H9 (cell line): ENCODE measurements at regions not wholly inside any gene's neighbourhood (a gene's known extent, or its start where the extent isn't known, plus 50 kb on each side); places are given as distances from the start of the nearest gene placed in this dataset.

Experiments used
- DNase-seq: peaks from one replicate; pipeline ENCODE4 v3.0.0-alpha.2; 2017
- H2AFZ ChIP-seq: one replicate; pipeline ENCODE4 v1.6.1; 2013; ENCODE audit warnings: mild to moderate bottlenecking, low read length, control low read depth, moderate library complexity
- H2AK5ac ChIP-seq: 2 replicates; pipeline ENCODE4 v1.6.1; 2013; ENCODE audit warnings: low read length, control low read depth, mixed read lengths; ENCODE audit not compliant: insufficient read length
- H2BK120ac ChIP-seq: one replicate; pipeline ENCODE4 v1.6.1; 2013; ENCODE audit warnings: low read depth, mild to moderate bottlenecking, low read length, control low read depth, inconsistent platforms; ENCODE audit not compliant: poor library complexity, severe bottlenecking
- H2BK12ac ChIP-seq: 2 replicates; pipeline ENCODE4 v1.6.1; 2013; ENCODE audit warnings: low read length, control low read depth, mixed read lengths, low read depth; ENCODE audit not compliant: insufficient read length
- H2BK15ac ChIP-seq: 2 replicates; pipeline ENCODE4 v1.6.1; 2013; ENCODE audit warnings: low read depth, low read length, control low read depth
- H2BK20ac ChIP-seq: one replicate; pipeline ENCODE4 v1.6.1; 2013; ENCODE audit warnings: low read depth, mild to moderate bottlenecking, low read length, control low read depth, inconsistent platforms; ENCODE audit not compliant: poor library complexity, severe bottlenecking
- H2BK5ac ChIP-seq: 2 replicates; pipeline ENCODE4 v1.6.1; 2013; ENCODE audit warnings: low read length, control low read depth, mixed read lengths; ENCODE audit not compliant: insufficient read length
- H3K14ac ChIP-seq: 2 replicates; pipeline ENCODE4 v1.6.1; 2013; ENCODE audit warnings: low read length, control low read depth; ENCODE audit not compliant: insufficient read depth
- H3K18ac ChIP-seq: 2 replicates; pipeline ENCODE4 v1.6.1; 2013; ENCODE audit warnings: low read depth, mild to moderate bottlenecking, mixed read lengths, low read length, control low read depth; ENCODE audit not compliant: insufficient read length
- H3K23ac ChIP-seq: 2 replicates; pipeline ENCODE4 v1.6.1; 2013; ENCODE audit warnings: low read length, control low read depth, mixed read lengths, low read depth; ENCODE audit not compliant: insufficient read length
- H3K23me2 ChIP-seq: 2 replicates; pipeline ENCODE4 v1.6.1; 2013; ENCODE audit warnings: low read depth, mild to moderate bottlenecking, mixed read lengths, low read length, control low read depth; ENCODE audit not compliant: insufficient read length, poor library complexity, severe bottlenecking
- H3K27ac ChIP-seq: 2 replicates; pipeline ENCODE4 v1.5.1; 2013; ENCODE audit warnings: low read length, control low read depth, mixed read lengths, low read depth; ENCODE audit not compliant: insufficient read length
- H3K27me3 ChIP-seq: 2 replicates; pipeline ENCODE4 v1.6.1; 2013; ENCODE audit warnings: low read length, control low read depth, inconsistent platforms; ENCODE audit not compliant: insufficient read depth
- H3K4ac ChIP-seq: 2 replicates; pipeline ENCODE4 v1.6.1; 2013; ENCODE audit warnings: low read depth, mild to moderate bottlenecking, control low read depth, inconsistent platforms, low read length, moderate library complexity
- H3K4me1 ChIP-seq: 2 replicates; pipeline ENCODE4 v1.6.1; 2013; ENCODE audit warnings: low read length, control low read depth, inconsistent platforms; ENCODE audit not compliant: insufficient read depth
- H3K4me2 ChIP-seq: 2 replicates; pipeline ENCODE4 v1.6.1; 2013; ENCODE audit warnings: low read length, control low read depth, mixed read lengths; ENCODE audit not compliant: insufficient read length, insufficient read depth
- H3K56ac ChIP-seq: 2 replicates; pipeline ENCODE4 v1.6.1; 2013; ENCODE audit warnings: low read depth, mild to moderate bottlenecking, mixed read lengths, low read length, control low read depth; ENCODE audit not compliant: insufficient read length
- H3K79me1 ChIP-seq: 2 replicates; pipeline ENCODE4 v1.6.1; 2013; ENCODE audit warnings: low read depth, mild to moderate bottlenecking, moderate library complexity, low read length, control low read depth, inconsistent platforms; ENCODE audit not compliant: insufficient read depth, poor library complexity, severe bottlenecking
- H3K79me2 ChIP-seq: 2 replicates; pipeline ENCODE4 v1.6.1; 2013; ENCODE audit warnings: low read length, control low read depth, inconsistent platforms; ENCODE audit not compliant: insufficient read depth
- H3K9ac ChIP-seq: 2 replicates; pipeline ENCODE4 v1.6.1; 2013; ENCODE audit warnings: low read length, control low read depth, mixed read lengths; ENCODE audit not compliant: insufficient read length; ENCODE audit errors: extremely low read depth
- H3K9me3 ChIP-seq: one replicate; pipeline ENCODE4 v1.6.1; 2013; ENCODE audit warnings: low read depth, low read length, inconsistent platforms; ENCODE audit not compliant: control insufficient read depth
- H3T11ph ChIP-seq: one replicate; pipeline ENCODE4 v1.6.1; 2013; ENCODE audit warnings: mild to moderate bottlenecking, low read length, control low read depth, inconsistent platforms
- H4K20me1 ChIP-seq: one replicate; pipeline ENCODE4 v1.6.1; 2013; ENCODE audit not compliant: control insufficient read depth, insufficient read length, insufficient read depth
- H4K5ac ChIP-seq: 2 replicates; pipeline ENCODE4 v1.6.1; 2013; ENCODE audit warnings: low read depth, mild to moderate bottlenecking, mixed read lengths, low read length, control low read depth; ENCODE audit not compliant: insufficient read length
- H4K8ac ChIP-seq: replicated peaks from 2 replicates; pipeline ENCODE4 v1.6.1; 2013; ENCODE audit warnings: low read length, control low read depth, mixed read lengths, low read depth; ENCODE audit not compliant: insufficient read length
- H4K91ac ChIP-seq: 2 replicates; pipeline ENCODE4 v1.6.1; 2013; ENCODE audit warnings: low read depth, mild to moderate bottlenecking, moderate library complexity, mixed read lengths, low read length, control low read depth; ENCODE audit not compliant: insufficient read length
- H3K27ac Mint-ChIP-seq, 3 experiments: 2 replicates in 2 of 3; 3 replicates in 1 of 3; pipeline ENCODE4 v1.8.0; 2020 to 2021; ENCODE audit warnings: mixed read lengths in 3 of 3, mild to moderate bottlenecking in 1 of 3, moderate library complexity in 1 of 3
- H3K27me3 Mint-ChIP-seq: 2 replicates; pipeline ENCODE4 v1.8.0; 2021; ENCODE audit warnings: low read depth, mild to moderate bottlenecking, moderate library complexity, mixed read lengths
- H3K36me3 Mint-ChIP-seq, 3 experiments: 2 replicates in 2 of 3; 3 replicates in 1 of 3; pipeline ENCODE4 v1.8.0; 2020 to 2021; ENCODE audit warnings: low read depth in 3 of 3, mixed read lengths in 3 of 3; ENCODE audit not compliant: insufficient read depth in 1 of 3
- H3K4me1 Mint-ChIP-seq, 2 experiments: 2 replicates each; pipeline ENCODE4 v1.8.0; 2020; ENCODE audit warnings: mixed read lengths in 2 of 2
- H3K4me3 Mint-ChIP-seq, 2 experiments: 2 replicates in 1 of 2; 3 replicates in 1 of 2; pipeline ENCODE4 v1.8.0; 2020 to 2021; ENCODE audit warnings: mild to moderate bottlenecking in 2 of 2, mixed read lengths in 2 of 2, moderate library complexity in 1 of 2
- H3K9me3 Mint-ChIP-seq, 2 experiments: 2 replicates in 1 of 2; 3 replicates in 1 of 2; pipeline ENCODE4 v1.8.0; 2020; ENCODE audit warnings: mild to moderate bottlenecking in 2 of 2, mixed read lengths in 2 of 2, moderate library complexity in 1 of 2
- WGBS: extraction: QIAGEN DNeasy Blood & Tissue Kit; methylation state at CpG from one replicate; pipeline ENCODE4 v1.1.7; 2013; ENCODE audit warnings: missing lambda C conversion rate, low lambda C conversion rate, mixed read lengths; ENCODE audit not compliant: insufficient read length; ENCODE audit errors: extremely low coverage; 5-methylcytosine and 5-hydroxymethylcytosine counted together
- TF ChIP-seq, protein P1 (sequence below): fragments of 200-600 bp; sonication (generic); conservative IDR thresholded peaks from 3 replicates; pipeline ENCODE4 v1.8.0; 2021; ENCODE audit warnings: antibody characterized with exemption, mild to moderate bottlenecking

DNA sequence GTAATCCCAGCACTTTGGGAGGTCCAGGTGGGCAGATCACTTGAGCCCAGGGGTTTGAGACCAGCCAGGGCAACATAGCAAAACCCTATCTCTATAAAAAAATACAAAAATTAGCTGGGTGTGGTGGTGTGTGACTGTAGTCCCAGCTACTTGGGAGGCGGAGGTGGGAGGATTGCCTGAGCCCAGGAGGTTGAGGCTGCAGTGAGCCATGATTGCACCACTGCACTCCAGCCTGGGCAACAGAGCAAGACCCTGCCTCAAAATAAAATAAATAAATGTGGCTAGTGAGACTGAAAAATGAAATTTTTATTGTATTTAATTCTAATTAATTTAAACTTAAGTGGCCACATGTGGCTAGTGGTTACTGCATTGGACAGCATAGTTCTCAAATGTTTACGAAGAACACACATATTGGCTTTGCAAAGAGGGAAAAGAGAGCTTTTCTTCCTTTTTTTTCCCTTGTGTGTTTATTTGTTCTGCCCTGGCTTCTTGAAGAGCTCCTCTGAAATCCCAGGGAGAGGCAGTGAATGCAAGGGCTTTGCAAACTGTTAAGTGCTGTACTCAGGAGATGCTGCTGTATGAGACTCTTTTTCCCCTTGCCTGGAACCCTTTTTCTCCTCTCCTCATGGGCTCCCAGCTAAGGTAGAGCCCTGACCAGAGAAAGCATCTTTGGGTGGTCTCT, 59.0 kb upstream of the RPL11 start:
- Histone ChIP-seq H2BK120ac (no peak overlapping the region), H4K5ac (no peak overlapping the region), H3K4me1 (no peaks in the 10 kb centered on the region), H2AK5ac (no peak overlapping the region), H3K4me2 (no peak overlapping the region), H4K20me1 (no peaks in the 10 kb centered on the region), H3K23ac (no peak overlapping the region), H3K56ac (no peak overlapping the region), H3K79me1 (no peaks in the 10 kb centered on the region), H3K79me2 (no peaks in the 10 kb centered on the region), H3T11ph (no peak overlapping the region), H2BK20ac (no peak overlapping the region), H3K18ac (no peak overlapping the region), H3K9ac (no peak overlapping the region), H3K9me3 (no peaks in the 10 kb centered on the region), H3K14ac (no peak overlapping the region), H2BK5ac (no peak overlapping the region), H3K27ac (no peak overlapping the region), H4K8ac (no peak overlapping the region), H3K4ac (no peak overlapping the region), H3K27me3 (no peaks in the 10 kb centered on the region; the same call in 1 of the 2 replicates), H2BK15ac (no peak overlapping the region), H2BK12ac (no peak overlapping the region), H3K23me2 (no peaks in the 10 kb centered on the region), H4K91ac (no peak overlapping the region), H2AFZ (no peak overlapping the region)
- Mint-ChIP-seq H3K27ac (no peak overlapping the region), H3K4me1 (peaks cover 23 to 26% of the 10 kb centered on the region in 2 experiments), H3K27me3 (peaks cover 13% of the 10 kb centered on the region), H3K9me3 (no peaks in the 10 kb centered on the region), H3K36me3 (no peaks in the 10 kb centered on the region), H3K4me3 (no peak overlapping the region)
- whole genome bisulfite sequencing: no CpG with 5 or more reads among the region's 2 CpGs
- TF ChIP-seq, protein P1, sequence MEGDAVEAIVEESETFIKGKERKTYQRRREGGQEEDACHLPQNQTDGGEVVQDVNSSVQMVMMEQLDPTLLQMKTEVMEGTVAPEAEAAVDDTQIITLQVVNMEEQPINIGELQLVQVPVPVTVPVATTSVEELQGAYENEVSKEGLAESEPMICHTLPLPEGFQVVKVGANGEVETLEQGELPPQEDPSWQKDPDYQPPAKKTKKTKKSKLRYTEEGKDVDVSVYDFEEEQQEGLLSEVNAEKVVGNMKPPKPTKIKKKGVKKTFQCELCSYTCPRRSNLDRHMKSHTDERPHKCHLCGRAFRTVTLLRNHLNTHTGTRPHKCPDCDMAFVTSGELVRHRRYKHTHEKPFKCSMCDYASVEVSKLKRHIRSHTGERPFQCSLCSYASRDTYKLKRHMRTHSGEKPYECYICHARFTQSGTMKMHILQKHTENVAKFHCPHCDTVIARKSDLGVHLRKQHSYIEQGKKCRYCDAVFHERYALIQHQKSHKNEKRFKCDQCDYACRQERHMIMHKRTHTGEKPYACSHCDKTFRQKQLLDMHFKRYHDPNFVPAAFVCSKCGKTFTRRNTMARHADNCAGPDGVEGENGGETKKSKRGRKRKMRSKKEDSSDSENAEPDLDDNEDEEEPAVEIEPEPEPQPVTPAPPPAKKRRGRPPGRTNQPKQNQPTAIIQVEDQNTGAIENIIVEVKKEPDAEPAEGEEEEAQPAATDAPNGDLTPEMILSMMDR: no peak
- DNase-seq: no peak
